SK-N-SH (cell line): ENCODE measurements at regions not wholly inside any gene's neighbourhood (a gene's known extent, or its start where the extent isn't known, plus 50 kb on each side); places are given as distances from the start of the nearest gene placed in this dataset.

Experiments
- CTCF ChIA-PET: fragments of 300-600, 350-600 bp; formaldehyde crosslinking; extraction: SDS; loops from one replicate; lab custom pipeline; 2021; lab: Yijun Ruan, JAX
- POLR2A ChIA-PET: fragments of 350-600 bp; sonication (Branson Sonifier 250); formaldehyde crosslinking; extraction: SDS; loops from one replicate; lab custom pipeline; 2020; ENCODE audit warnings: antibody characterized with exemption, inconsistent platforms; lab: Yijun Ruan, JAX
- DNase-seq: peaks from one replicate; pipeline ENCODE4 v3.0.0; 2012
- H2AFZ ChIP-seq: fragments of 200-600 bp; sonication (generic); 2 replicates; pipeline ENCODE4 v1.8.1; 2016; ENCODE audit warnings: antibody characterized with exemption, mild to moderate bottlenecking, low read depth
- H3F3A ChIP-seq: fragments of 200-600 bp; sonication (generic); replicated peaks from 2 replicates; pipeline ENCODE3; 2016; ENCODE audit warnings: antibody characterized with exemption, mild to moderate bottlenecking; ENCODE audit not compliant: insufficient read depth
- H3K27ac ChIP-seq, 2 experiments: fragments of 200-500 bp in 1 of 2; fragments of 200-600 bp in 1 of 2; sonication (Bioruptor generic) in 1 of 2; sonication (generic), shearing (Covaris generic) in 1 of 2; 2 replicates each; pipeline versions ENCODE4 v1.5.1 to v1.6.1; 2014 to 2016; ENCODE audit warnings: low read depth in 2 of 2, inconsistent platforms in 1 of 2, low read length in 1 of 2, mild to moderate bottlenecking in 1 of 2, mixed read lengths in 1 of 2
- H3K27me3 ChIP-seq: fragments of 200-600 bp; sonication (generic), shearing (Covaris generic); 2 replicates; pipeline ENCODE4 v1.6.1; 2016; ENCODE audit warnings: mixed run types; ENCODE audit not compliant: insufficient read depth
- H3K36me3 ChIP-seq, 2 experiments: fragments of 200-500 bp in 1 of 2; fragments of 200-600 bp in 1 of 2; sonication (Bioruptor generic) in 1 of 2; sonication (generic) in 1 of 2; replicated peaks in 1 of 2; 2 replicates each; pipeline versions ENCODE3 to v1.5.1; 2014 to 2016; ENCODE audit warnings: low read length in 1 of 2, mild to moderate bottlenecking in 1 of 2; ENCODE audit not compliant: insufficient read depth in 2 of 2, control insufficient read depth in 1 of 2
- H3K4me1 ChIP-seq, 2 experiments: fragments of 200-500 bp in 1 of 2; fragments of 200-600 bp in 1 of 2; sonication (Bioruptor generic) in 1 of 2; sonication (generic), shearing (Covaris generic) in 1 of 2; 2 replicates each; pipeline versions ENCODE4 v1.5.1 to v1.6.1; 2014 to 2016; ENCODE audit warnings: low read depth in 1 of 2, low read length in 1 of 2, mixed run types in 1 of 2; ENCODE audit not compliant: insufficient read depth in 2 of 2, control insufficient read depth in 1 of 2
- H3K4me2 ChIP-seq: fragments of 200-600 bp; sonication (generic), shearing (Covaris generic); 2 replicates; pipeline ENCODE4 v1.6.1; 2017; ENCODE audit warnings: mixed run types
- H3K4me3 ChIP-seq, 2 experiments: fragments of 200-500 bp in 1 of 2; fragments of 200-600 bp in 1 of 2; sonication (Bioruptor generic) in 1 of 2; sonication (generic), shearing (Covaris generic) in 1 of 2; 2 replicates each; pipeline versions ENCODE4 v1.5.1 to v1.8.1; 2014 to 2016; ENCODE audit warnings: low read depth in 2 of 2, inconsistent platforms in 1 of 2, low read length in 1 of 2, mild to moderate bottlenecking in 1 of 2, mixed read lengths in 1 of 2, moderate library complexity in 1 of 2
- H3K79me2 ChIP-seq: fragments of 200-600 bp; sonication (generic); 2 replicates; pipeline ENCODE4 v1.8.1; 2017; ENCODE audit warnings: mild to moderate bottlenecking; ENCODE audit not compliant: insufficient read depth
- H3K9ac ChIP-seq: fragments of 200-600 bp; sonication (generic); 2 replicates; pipeline ENCODE4 v1.6.1; 2017; ENCODE audit warnings: mixed run types
- H3K9me2 ChIP-seq: fragments of 200-600 bp; sonication (generic); 2 replicates; pipeline ENCODE4 v1.6.1; 2017; ENCODE audit warnings: mixed run types
- H3K9me3 ChIP-seq: fragments of 200-600 bp; sonication (generic); 2 replicates; pipeline ENCODE4 v1.6.1; 2017; ENCODE audit warnings: mixed run types, mild to moderate bottlenecking, moderate library complexity
- H4K20me1 ChIP-seq: fragments of 200-600 bp; sonication (generic); 2 replicates; pipeline ENCODE4 v1.6.1; 2017; ENCODE audit warnings: mild to moderate bottlenecking, mixed run types; ENCODE audit not compliant: insufficient read depth
- CHD2 ChIP-seq: fragments of 150-350 bp; IDR thresholded peaks from 2 replicates; pipeline ENCODE4 v1.6.1; 2018; ENCODE audit warnings: low read length; ENCODE audit not compliant: partially characterized antibody
- ELF1 ChIP-seq: IDR thresholded peaks from 2 replicates; pipeline ENCODE4 v1.4.0; 2012
- EZH2phosphoT487 ChIP-seq: fragments of 200-600 bp; sonication (generic); IDR thresholded peaks from 2 replicates; pipeline ENCODE4 v1.6.1; 2017; ENCODE audit warnings: low read depth, mixed run types, mild to moderate bottlenecking, antibody characterized with exemption, moderate library complexity, borderline replicate concordance
- FOSL2 ChIP-seq: IDR thresholded peaks from 2 replicates; pipeline ENCODE4 v1.4.0; 2012; ENCODE audit warnings: low read depth, mild to moderate bottlenecking, moderate library complexity, borderline replicate concordance
- FOXJ3 ChIP-seq: sonication (generic); formaldehyde crosslinking; IDR thresholded peaks from 2 replicates; pipeline ENCODE4 v1.5.1; 2020; ENCODE audit warnings: mild to moderate bottlenecking, missing genetic modification reagents
- GABPA ChIP-seq: IDR thresholded peaks from 2 replicates; pipeline ENCODE4 v1.4.0; 2012; ENCODE audit warnings: low read depth, mild to moderate bottlenecking
- IRF3 ChIP-seq: fragments of 150-350 bp; IDR thresholded peaks from 2 replicates; pipeline ENCODE4 v1.6.1; 2016; ENCODE audit warnings: mild to moderate bottlenecking, low read depth, low read length
- JUND ChIP-seq: IDR thresholded peaks from 2 replicates; pipeline ENCODE4 v1.4.0; 2012
- MAX ChIP-seq: IDR thresholded peaks from 2 replicates; pipeline ENCODE4 v1.4.0; 2012; ENCODE audit warnings: low read depth
- MEF2A ChIP-seq: IDR thresholded peaks from 2 replicates; pipeline ENCODE4 v1.4.0; 2012; ENCODE audit warnings: low read depth, borderline replicate concordance
- MXI1 ChIP-seq: IDR thresholded peaks from 2 replicates; pipeline ENCODE4 v1.6.1; 2012; ENCODE audit warnings: mild to moderate bottlenecking, low read depth, low read length, improper control_type of control experiment
- NFIC ChIP-seq: IDR thresholded peaks from 2 replicates; pipeline ENCODE4 v1.4.0; 2012; ENCODE audit warnings: borderline replicate concordance
- RAD21 ChIP-seq: IDR thresholded peaks from 2 replicates; pipeline ENCODE4 v1.6.1; 2012; ENCODE audit warnings: mild to moderate bottlenecking, low read length
- REST ChIP-seq: IDR thresholded peaks from 2 replicates; pipeline ENCODE4 v1.6.1; 2012; ENCODE audit warnings: mild to moderate bottlenecking, low read depth, low read length, moderate library complexity
- RFX5 ChIP-seq: IDR thresholded peaks from 2 replicates; pipeline ENCODE4 v1.6.1; 2012; ENCODE audit warnings: mild to moderate bottlenecking, improper control_type of control experiment, low read length
- SIN3A ChIP-seq: IDR thresholded peaks from 2 replicates; pipeline ENCODE4 v1.6.1; 2012; ENCODE audit warnings: low read depth, mild to moderate bottlenecking, low read length, moderate library complexity, borderline replicate concordance
- SMC3 ChIP-seq: IDR thresholded peaks from 2 replicates; pipeline ENCODE4 v1.6.1; 2012; ENCODE audit warnings: low read depth, low read length, improper control_type of control experiment
- TAF1 ChIP-seq: IDR thresholded peaks from 2 replicates; pipeline ENCODE4 v1.6.1; 2012; ENCODE audit warnings: low read depth, mild to moderate bottlenecking, low read length, moderate library complexity, borderline replicate concordance
- WGBS: methylation state at CpG from one replicate; pipeline ENCODE4 v1.1.6; 2017; ENCODE audit warnings: low lambda C conversion rate; 5-methylcytosine and 5-hydroxymethylcytosine counted together

GRCh38 chr18:55072698-55073097, 113.4 kb upstream of the CCDC68 start (continued):
- TF ChIP-seq REST (no peak), SIN3A (no peak), SMC3 (no peak), MAX (no peak)

- H3K4me2 ChIP-seq: no peak overlapping the region
- H2AFZ ChIP-seq: no peak overlapping the region
- no peaks in the 10 kb centered on the region for H3K27me3 ChIP-seq
- H3K27ac ChIP-seq: no peak overlapping the region
- ChIA-PET POLR2A (interaction anchor here (0.6 kb wide), 1 partner anchor 387 kb away, joined by 3 read pairs; no protein-coding TSS in a partner anchor), CTCF (interaction anchor here (1.0 to 1.4 kb wide), 2 partner anchors 8 to 17 kb away, joined by 3 read pairs; no protein-coding TSS in a partner anchor)
- H3K79me2 ChIP-seq: no peaks in the 10 kb centered on the region
- no peaks in the 10 kb centered on the region for H4K20me1 ChIP-seq
- H3K4me3 ChIP-seq: no peak overlapping the region
- H3K9me2 ChIP-seq: no peaks in the 10 kb centered on the region
- no peaks in the 10 kb centered on the region for H3K9me3 ChIP-seq
- H3K4me1 ChIP-seq: no peaks in the 10 kb centered on the region
- no peak for DNase-seq
- no peak overlapping the region for H3K9ac ChIP-seq
- no peaks in the 10 kb centered on the region for H3K36me3 ChIP-seq
- 39% methylated on average over 2 of the region's 2 CpGs for whole genome bisulfite sequencing
- TF ChIP-seq IRF3 (no peak), FOXJ3 (CRISPR knock-in tag) (no peak)
- H3F3A ChIP-seq: no peaks in the 10 kb centered on the region
These were observed 112.9 kb upstream of the CCDC68 start for GRCh38 chr18:55072181-55072580.

GRCh38 chr18:55069497-55069896, 110.2 kb upstream of the CCDC68 start:
- Histone ChIP-seq H3K9me2 (no peaks in the 10 kb centered on the region), H3K9me3 (no peaks in the 10 kb centered on the region), H3F3A (no peaks in the 10 kb centered on the region), H2AFZ (no peak overlapping the region), H3K9ac (no peak overlapping the region), H3K27me3 (no peaks in the 10 kb centered on the region), H3K4me1 (no peaks in the 10 kb centered on the region), H3K36me3 (no peaks in the 10 kb centered on the region), H3K4me2 (no peak overlapping the region), H3K4me3 (no peak overlapping the region), H4K20me1 (no peaks in the 10 kb centered on the region), H3K27ac (no peak overlapping the region), H3K79me2 (no peaks in the 10 kb centered on the region)
- WGBS: 76% methylated on average over 6 of the region's 6 CpGs
- ChIA-PET POLR2A (no interaction called here), CTCF (no interaction called here)
- no peak for DNase-seq
- TF ChIP-seq GABPA (no peak), NFIC (no peak), MAX (no peak), EZH2phosphoT487 (no peak), RAD21 (no peak), JUND (no peak), IRF3 (no peak), TAF1 (no peak), MEF2A (no peak), ELF1 (no peak), FOXJ3 (CRISPR knock-in tag) (no peak), RFX5 (no peak), MXI1 (no peak), CHD2 (no peak), FOSL2 (no peak), SMC3 (no peak)
